ENCODE measurements at regions not wholly inside any gene's neighbourhood (a gene's known extent, or its start where the extent isn't known, plus 50 kb on each side); places are given as distances from the start of the nearest gene placed in this dataset.
A peak's percentile ranks its signal among the peaks of the same experiment; 100 is the strongest.

DNA sequence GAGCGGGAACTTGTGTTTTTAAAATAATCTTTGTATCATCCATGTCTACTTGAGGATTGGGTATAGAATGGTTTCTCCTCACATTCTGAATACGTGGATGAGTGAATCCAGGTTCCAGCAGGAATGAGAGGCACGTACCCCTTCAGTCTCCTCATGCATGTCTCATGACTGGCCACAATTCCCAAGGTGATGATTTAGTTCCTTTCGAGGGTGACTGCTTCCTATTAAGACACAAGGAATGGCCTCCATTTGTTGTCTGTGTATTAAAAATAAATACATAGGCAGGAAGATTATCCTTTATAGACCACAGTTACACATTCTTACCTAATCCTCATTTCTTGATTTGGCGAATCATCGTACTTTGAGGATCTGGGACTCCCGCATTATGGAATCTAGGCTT, 217.0 kb upstream of the LRIG1 start:
- H3K36me3 ChIP-seq (ENCODE audit: control insufficient read depth in 2 of 2, insufficient read depth in 2 of 2, low read length in 2 of 2), result no peaks in the 10 kb centered on the region

DNA sequence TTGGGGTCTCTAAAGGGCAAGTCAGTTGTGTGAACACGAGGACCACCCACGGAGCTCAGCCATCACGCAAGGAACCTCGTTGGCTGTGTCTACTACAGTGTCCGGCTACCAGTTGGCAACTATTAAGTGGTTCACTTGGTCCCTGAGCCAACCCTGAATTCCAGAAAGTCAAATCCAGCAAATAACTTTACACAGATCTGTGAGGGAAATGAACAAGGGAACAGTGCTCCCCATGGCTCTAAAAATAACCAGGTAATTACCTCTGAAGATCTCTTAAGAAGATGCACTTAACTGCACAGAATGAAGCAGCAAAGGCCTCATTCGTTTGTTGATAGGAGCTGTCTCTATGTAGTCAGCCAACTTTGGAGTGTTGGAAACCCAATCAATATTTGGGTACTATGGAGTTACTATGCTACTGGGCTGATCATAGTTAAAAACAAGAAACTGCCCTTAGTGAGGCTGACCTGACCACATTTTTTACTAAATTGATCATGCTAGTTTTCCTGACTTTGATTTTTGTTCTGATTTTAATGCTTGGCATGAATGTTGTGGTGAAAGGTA, 219.1 kb upstream of the LRIG1 start:
- no peak overlapping the region for H3K9ac ChIP-seq (ENCODE audit: low read length in 2 of 2)
- H3K4me1 ChIP-seq (ENCODE audit: control insufficient read depth, insufficient read depth, low read length), result peaks cover 9% of the 10 kb centered on the region
- H3K27me3 ChIP-seq (ENCODE audit: control insufficient read depth in 1 of 2, insufficient read depth in 2 of 2, low read length in 2 of 2), result no peaks in the 10 kb centered on the region
- peak overlapping the region; percentile 69 for H3K27ac ChIP-seq (ENCODE audit: low read length)
- no peak overlapping the region for H3K4me3 ChIP-seq (ENCODE audit: low read length in 2 of 2)
- H3K9me3 ChIP-seq (ENCODE audit: control insufficient read depth in 2 of 2, low read length in 2 of 2), result no peaks in the 10 kb centered on the region
- H3K36me3 ChIP-seq (ENCODE audit: control insufficient read depth in 2 of 2, insufficient read depth in 2 of 2, low read length in 2 of 2), result no peaks in the 10 kb centered on the region

More for the DNA sequence above, 217.0 kb upstream of the LRIG1 start:
- Histone ChIP-seq H3K4me3 (ENCODE audit: low read length in 2 of 2) (no peak overlapping the region), H3K9me3 (ENCODE audit: control insufficient read depth in 2 of 2, low read length in 2 of 2) (no peaks in the 10 kb centered on the region), H3K27me3 (ENCODE audit: control insufficient read depth in 1 of 2, insufficient read depth in 2 of 2, low read length in 2 of 2) (no peaks in the 10 kb centered on the region), H3K9ac (ENCODE audit: low read length in 2 of 2) (no peak overlapping the region), H3K27ac (ENCODE audit: low read length) (no peak overlapping the region), H3K4me1 (ENCODE audit: control insufficient read depth, insufficient read depth, low read length) (peaks cover 9% of the 10 kb centered on the region)

DNA sequence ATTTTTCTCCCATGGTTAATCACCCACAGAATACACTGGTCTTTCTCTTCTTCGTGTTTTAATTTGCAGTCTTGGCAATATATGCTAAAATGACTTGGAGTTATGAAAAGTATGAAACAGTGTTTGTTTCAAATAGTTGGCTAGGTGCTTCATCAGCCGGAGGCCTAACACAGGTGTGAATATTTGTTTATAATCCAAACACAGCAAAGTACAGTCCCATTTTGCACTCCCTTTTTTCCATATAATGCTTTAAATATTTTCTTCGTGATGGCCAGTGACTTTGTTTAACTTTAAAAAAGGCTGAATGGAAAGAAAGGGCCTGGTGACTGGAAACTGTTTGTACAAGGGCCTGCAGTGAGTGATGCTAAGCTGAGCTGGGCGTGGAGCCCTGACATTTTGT, 219.7 kb upstream of the LRIG1 start:
- no peak overlapping the region for H3K9ac ChIP-seq (ENCODE audit: low read length in 2 of 2)
- H3K9me3 ChIP-seq (ENCODE audit: control insufficient read depth in 2 of 2, low read length in 2 of 2), result no peaks in the 10 kb centered on the region
- H3K27ac ChIP-seq (ENCODE audit: low read length), result peak overlapping the region; percentile 60
- peaks cover 9% of the 10 kb centered on the region for H3K4me1 ChIP-seq (ENCODE audit: control insufficient read depth, insufficient read depth, low read length)
- no peak overlapping the region for H3K4me3 ChIP-seq (ENCODE audit: low read length in 2 of 2)
- no peaks in the 10 kb centered on the region for H3K27me3 ChIP-seq (ENCODE audit: control insufficient read depth in 1 of 2, insufficient read depth in 2 of 2, low read length in 2 of 2)
- no peaks in the 10 kb centered on the region for H3K36me3 ChIP-seq (ENCODE audit: control insufficient read depth in 2 of 2, insufficient read depth in 2 of 2, low read length in 2 of 2)

DNA sequence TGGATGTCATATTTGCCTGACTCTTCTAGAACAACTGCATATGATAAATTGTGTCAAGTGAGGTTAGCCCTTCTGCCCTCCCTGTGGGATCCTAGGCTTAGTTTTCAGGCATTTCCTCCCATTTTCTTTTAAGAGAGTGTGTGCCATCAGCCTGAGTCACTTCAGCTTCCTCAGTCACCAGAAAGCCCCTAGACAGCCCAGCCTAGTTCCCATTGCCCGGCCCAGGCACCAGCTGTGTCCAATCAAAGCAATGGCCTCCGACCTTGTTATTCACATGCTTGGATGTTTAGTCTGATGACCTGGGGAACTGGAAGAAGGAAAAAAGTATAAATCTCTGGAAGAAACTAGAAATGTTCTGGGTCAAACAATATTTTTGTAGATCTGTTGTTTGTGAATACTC, 221.9 kb upstream of the LRIG1 start:
- Histone ChIP-seq H3K27ac (ENCODE audit: low read length) (no peak overlapping the region), H3K9me3 (ENCODE audit: control insufficient read depth in 2 of 2, low read length in 2 of 2) (no peaks in the 10 kb centered on the region), H3K4me3 (ENCODE audit: low read length in 2 of 2) (no peak overlapping the region), H3K9ac (ENCODE audit: low read length in 2 of 2) (no peak overlapping the region), H3K4me1 (ENCODE audit: control insufficient read depth, insufficient read depth, low read length) (peaks cover 9% of the 10 kb centered on the region), H3K36me3 (ENCODE audit: control insufficient read depth in 2 of 2, insufficient read depth in 2 of 2, low read length in 2 of 2) (no peaks in the 10 kb centered on the region), H3K27me3 (ENCODE audit: control insufficient read depth in 1 of 2, insufficient read depth in 2 of 2, low read length in 2 of 2) (no peaks in the 10 kb centered on the region)

DNA sequence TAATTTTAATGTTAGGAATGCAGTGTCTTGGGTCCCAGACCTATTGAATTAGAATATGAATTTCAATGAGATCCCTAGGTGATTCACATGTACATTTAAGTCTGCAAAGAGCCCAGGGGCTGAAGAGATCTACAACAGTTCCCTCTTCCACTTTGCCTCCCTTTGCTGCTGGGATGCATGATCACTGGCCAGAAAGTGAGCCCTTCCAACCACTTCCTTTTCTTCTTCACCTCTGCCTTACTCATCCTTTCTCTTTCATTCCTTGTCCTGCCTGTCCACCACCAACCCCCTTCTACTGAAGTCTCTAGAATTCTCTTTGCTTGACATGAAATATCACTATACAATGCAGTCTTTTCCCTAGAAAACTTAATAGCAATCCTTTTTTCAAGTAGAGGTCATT, 222.4 kb upstream of the LRIG1 start:
- H3K27me3 ChIP-seq (ENCODE audit: control insufficient read depth in 1 of 2, insufficient read depth in 2 of 2, low read length in 2 of 2), result no peaks in the 10 kb centered on the region
- H3K36me3 ChIP-seq (ENCODE audit: control insufficient read depth in 2 of 2, insufficient read depth in 2 of 2, low read length in 2 of 2), result no peaks in the 10 kb centered on the region
- no peaks in the 10 kb centered on the region for H3K9me3 ChIP-seq (ENCODE audit: control insufficient read depth in 2 of 2, low read length in 2 of 2)
- no peak overlapping the region for H3K27ac ChIP-seq (ENCODE audit: low read length)
- peaks cover 9% of the 10 kb centered on the region for H3K4me1 ChIP-seq (ENCODE audit: control insufficient read depth, insufficient read depth, low read length)
- no peak overlapping the region for H3K9ac ChIP-seq (ENCODE audit: low read length in 2 of 2)
- H3K4me3 ChIP-seq (ENCODE audit: low read length in 2 of 2), result no peak overlapping the region

DNA sequence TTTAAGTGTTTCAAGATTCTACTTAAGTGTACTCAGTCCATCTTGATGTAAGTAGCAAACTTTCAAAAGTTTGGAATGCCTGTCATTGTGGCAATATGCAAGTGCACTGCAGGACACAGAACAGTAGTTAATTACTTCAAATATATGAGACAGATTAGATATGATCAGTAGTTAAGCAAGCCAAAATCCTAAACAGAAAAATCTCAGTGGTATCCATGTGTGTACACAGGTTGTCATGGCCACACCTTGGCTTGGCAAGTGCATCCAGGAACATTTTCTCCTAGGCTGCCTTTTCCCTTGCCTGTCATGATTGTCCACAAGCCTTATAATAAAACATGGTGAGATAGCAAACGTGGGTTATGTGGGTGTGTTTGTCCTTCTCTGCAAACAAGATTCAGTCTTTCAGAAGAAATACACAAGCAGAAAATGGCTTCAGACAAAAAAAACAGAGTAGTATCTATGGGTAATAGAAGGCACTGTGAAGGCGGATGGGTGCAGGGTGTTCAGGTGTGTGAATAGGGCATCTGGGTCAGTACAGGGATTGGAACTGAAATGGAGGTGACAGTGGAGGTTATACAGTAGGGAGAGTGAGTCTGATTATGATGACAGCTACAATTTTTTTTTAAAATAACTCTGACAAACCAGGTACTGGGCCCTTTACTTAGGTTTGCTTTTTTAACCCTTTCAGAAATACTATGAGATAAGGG, 229.0 kb upstream of the LRIG1 start:
- H3K9me3 ChIP-seq (ENCODE audit: control insufficient read depth in 2 of 2, low read length in 2 of 2), result no peaks in the 10 kb centered on the region
- H3K36me3 ChIP-seq (ENCODE audit: control insufficient read depth in 2 of 2, insufficient read depth in 2 of 2, low read length in 2 of 2), result no peaks in the 10 kb centered on the region
- no peak overlapping the region for H3K9ac ChIP-seq (ENCODE audit: low read length in 2 of 2)
- no peaks in the 10 kb centered on the region for H3K27me3 ChIP-seq (ENCODE audit: control insufficient read depth in 1 of 2, insufficient read depth in 2 of 2, low read length in 2 of 2)
- no peaks in the 10 kb centered on the region for H3K4me1 ChIP-seq (ENCODE audit: control insufficient read depth, insufficient read depth, low read length)
- no peak overlapping the region for H3K27ac ChIP-seq (ENCODE audit: low read length)
- H3K4me3 ChIP-seq (ENCODE audit: low read length in 2 of 2), result no peak overlapping the region

DNA sequence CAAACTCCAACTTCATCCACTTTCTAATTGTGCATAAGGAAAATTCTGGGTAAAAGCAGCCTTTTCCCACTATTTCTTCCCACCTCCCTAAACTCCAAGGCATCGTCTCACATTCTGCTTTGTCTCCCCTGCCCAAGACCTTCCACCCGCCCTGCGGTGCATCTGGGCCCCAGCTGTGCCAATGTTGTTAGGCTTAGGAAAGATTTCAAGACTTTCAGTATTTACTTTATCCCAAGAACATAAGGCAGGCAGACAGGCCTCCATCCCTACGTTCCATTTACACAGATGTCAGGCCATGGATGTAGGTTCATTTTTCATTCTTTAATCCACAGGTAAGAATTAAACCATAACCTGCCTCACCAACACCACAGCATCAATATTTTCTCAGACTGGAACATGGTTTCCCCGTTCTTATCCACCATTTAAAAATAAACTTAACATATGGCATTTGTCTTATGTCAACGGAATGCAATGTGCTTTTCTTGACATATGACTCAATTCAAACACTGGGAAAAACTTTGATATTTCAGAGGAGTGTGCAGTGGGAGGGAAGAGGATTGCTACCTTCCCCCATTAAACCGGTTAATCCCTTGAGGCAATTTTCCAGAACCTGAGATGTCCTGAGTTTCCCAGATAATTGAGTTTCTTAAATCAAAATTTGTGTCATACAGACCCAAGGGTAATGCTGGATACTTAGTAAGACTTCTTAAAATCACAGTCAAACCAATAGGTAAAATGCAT, 238.0 kb upstream of the LRIG1 start:
- H3K27me3 ChIP-seq (ENCODE audit: control insufficient read depth in 1 of 2, insufficient read depth in 2 of 2, low read length in 2 of 2), result no peaks in the 10 kb centered on the region
- H3K4me1 ChIP-seq (ENCODE audit: control insufficient read depth, insufficient read depth, low read length), result peaks cover 13% of the 10 kb centered on the region
- H3K4me3 ChIP-seq (ENCODE audit: low read length in 2 of 2), result no peak overlapping the region
- no peaks in the 10 kb centered on the region for H3K9me3 ChIP-seq (ENCODE audit: control insufficient read depth in 2 of 2, low read length in 2 of 2)
- H3K27ac ChIP-seq (ENCODE audit: low read length), result no peak overlapping the region
- H3K9ac ChIP-seq (ENCODE audit: low read length in 2 of 2), result no peak overlapping the region
- H3K36me3 ChIP-seq (ENCODE audit: control insufficient read depth in 2 of 2, insufficient read depth in 2 of 2, low read length in 2 of 2), result no peaks in the 10 kb centered on the region

DNA sequence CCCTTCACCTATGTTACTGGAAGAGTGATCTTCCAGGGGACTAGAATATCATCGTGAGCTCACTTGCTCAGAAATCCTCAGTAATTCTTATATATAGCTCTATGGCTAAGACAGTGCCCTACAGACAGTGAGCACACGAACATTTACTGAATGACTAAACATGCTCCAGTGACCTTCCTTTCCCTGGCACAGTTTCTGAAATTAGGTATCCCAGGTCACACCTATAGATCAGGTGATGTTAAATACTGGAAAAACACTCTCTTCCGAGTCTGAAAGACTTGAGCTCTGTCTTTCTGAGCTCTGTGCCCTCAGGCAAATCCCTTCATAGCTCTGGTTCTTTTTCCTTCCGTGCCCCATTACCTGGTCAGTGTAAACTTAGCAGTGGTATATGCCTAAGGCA, 239.4 kb upstream of the LRIG1 start:
- Histone ChIP-seq H3K27ac (ENCODE audit: low read length) (no peak overlapping the region), H3K9ac (ENCODE audit: low read length in 2 of 2) (no peak overlapping the region), H3K4me3 (ENCODE audit: low read length in 2 of 2) (no peak overlapping the region), H3K9me3 (ENCODE audit: control insufficient read depth in 2 of 2, low read length in 2 of 2) (no peaks in the 10 kb centered on the region), H3K27me3 (ENCODE audit: control insufficient read depth in 1 of 2, insufficient read depth in 2 of 2, low read length in 2 of 2) (no peaks in the 10 kb centered on the region), H3K36me3 (ENCODE audit: control insufficient read depth in 2 of 2, insufficient read depth in 2 of 2, low read length in 2 of 2) (no peaks in the 10 kb centered on the region), H3K4me1 (ENCODE audit: control insufficient read depth, insufficient read depth, low read length) (peaks cover 13% of the 10 kb centered on the region)

DNA sequence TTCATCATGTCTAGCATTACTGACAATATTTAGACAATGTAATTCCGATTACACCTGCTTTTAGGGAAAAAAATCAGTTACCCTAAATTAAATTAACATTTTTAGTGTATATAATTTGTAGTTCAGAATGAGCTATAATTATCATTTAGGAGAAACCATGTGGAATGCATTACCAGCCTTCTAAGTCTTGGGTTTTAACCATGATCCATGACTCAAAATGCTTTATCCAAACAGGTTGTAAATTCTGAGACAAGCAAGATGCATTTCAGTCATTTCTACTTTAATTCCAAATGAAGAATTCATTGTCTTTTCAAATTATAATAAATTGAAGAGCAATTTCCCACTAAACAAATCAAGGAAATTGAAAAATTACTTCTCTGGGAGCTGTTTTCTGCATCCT, 243.7 kb upstream of the LRIG1 start:
- Histone ChIP-seq H3K9me3 (ENCODE audit: control insufficient read depth in 2 of 2, low read length in 2 of 2) (no peaks in the 10 kb centered on the region), H3K27me3 (ENCODE audit: control insufficient read depth in 1 of 2, insufficient read depth in 2 of 2, low read length in 2 of 2) (no peaks in the 10 kb centered on the region), H3K27ac (ENCODE audit: low read length) (no peak overlapping the region), H3K9ac (ENCODE audit: low read length in 2 of 2) (no peak overlapping the region), H3K36me3 (ENCODE audit: control insufficient read depth in 2 of 2, insufficient read depth in 2 of 2, low read length in 2 of 2) (no peaks in the 10 kb centered on the region), H3K4me3 (ENCODE audit: low read length in 2 of 2) (no peak overlapping the region), H3K4me1 (ENCODE audit: control insufficient read depth, insufficient read depth, low read length) (peaks cover 11% of the 10 kb centered on the region)

DNA sequence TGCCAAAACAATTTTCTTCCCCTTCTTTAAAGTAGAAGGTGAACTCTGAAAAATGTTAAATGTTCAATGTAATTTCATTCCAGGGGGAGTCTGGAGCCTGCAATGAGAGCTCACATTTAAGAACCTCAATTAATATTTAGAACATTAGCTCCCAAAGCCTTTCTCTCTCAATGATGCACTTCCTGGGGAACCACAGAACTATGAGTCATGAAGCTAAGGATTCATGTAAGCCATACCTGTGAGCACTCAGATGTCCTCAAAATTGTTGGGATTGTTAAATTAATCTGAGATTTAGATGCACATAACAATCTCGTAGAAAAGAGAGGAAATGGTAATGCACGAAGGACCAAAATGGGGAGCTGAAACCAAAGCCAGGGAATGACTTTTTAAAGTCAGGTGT, 244.2 kb upstream of the LRIG1 start:
- Histone ChIP-seq H3K36me3 (ENCODE audit: control insufficient read depth in 2 of 2, insufficient read depth in 2 of 2, low read length in 2 of 2) (no peaks in the 10 kb centered on the region), H3K4me1 (ENCODE audit: control insufficient read depth, insufficient read depth, low read length) (peaks cover 11% of the 10 kb centered on the region), H3K27me3 (ENCODE audit: control insufficient read depth in 1 of 2, insufficient read depth in 2 of 2, low read length in 2 of 2) (no peaks in the 10 kb centered on the region), H3K9ac (ENCODE audit: low read length in 2 of 2) (no peak overlapping the region), H3K9me3 (ENCODE audit: control insufficient read depth in 2 of 2, low read length in 2 of 2) (no peaks in the 10 kb centered on the region), H3K27ac (ENCODE audit: low read length) (no peak overlapping the region), H3K4me3 (ENCODE audit: low read length in 2 of 2) (no peak overlapping the region)

DNA sequence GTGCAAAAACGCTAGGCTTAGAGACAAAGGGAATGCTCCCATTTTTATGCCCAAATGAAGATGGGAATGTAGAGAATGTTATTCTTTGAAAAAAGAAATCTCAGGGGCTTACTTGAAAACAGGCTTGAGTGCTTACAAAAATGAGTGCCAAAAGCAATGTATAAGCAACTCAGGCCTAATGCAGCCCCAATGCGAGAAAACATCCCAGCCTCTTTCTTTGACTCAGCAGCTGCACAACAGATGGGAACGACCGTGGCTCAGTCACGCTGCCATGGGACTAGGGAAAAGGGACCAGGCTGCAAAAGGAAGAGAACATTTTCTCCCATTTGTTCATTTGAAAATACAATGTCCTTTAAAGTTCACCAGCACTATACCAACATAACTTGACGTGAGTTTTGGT, 246.4 kb upstream of the LRIG1 start:
- Histone ChIP-seq H3K36me3 (ENCODE audit: control insufficient read depth in 2 of 2, insufficient read depth in 2 of 2, low read length in 2 of 2) (no peaks in the 10 kb centered on the region), H3K4me1 (ENCODE audit: control insufficient read depth, insufficient read depth, low read length) (peaks cover 20% of the 10 kb centered on the region), H3K9ac (ENCODE audit: low read length in 2 of 2) (no peak overlapping the region), H3K4me3 (ENCODE audit: low read length in 2 of 2) (no peak overlapping the region), H3K27me3 (ENCODE audit: control insufficient read depth in 1 of 2, insufficient read depth in 2 of 2, low read length in 2 of 2) (no peaks in the 10 kb centered on the region), H3K27ac (ENCODE audit: low read length) (no peak overlapping the region), H3K9me3 (ENCODE audit: control insufficient read depth in 2 of 2, low read length in 2 of 2) (no peaks in the 10 kb centered on the region)
